H1 (cell line): ENCODE measurements at regions not wholly inside any gene's neighbourhood (a gene's known extent, or its start where the extent isn't known, plus 50 kb on each side); places are given as distances from the start of the nearest gene placed in this dataset.

ENCODE experiments used
- CREB1 ChIP-seq: IDR thresholded peaks from 2 replicates; pipeline ENCODE4 v1.6.1; 2012; ENCODE audit warnings: inconsistent platforms
- EZH2 ChIP-seq: fragments of 200-600 bp; sonication (generic); IDR thresholded peaks from 2 replicates; pipeline ENCODE4 v1.7.1; 2012; ENCODE audit warnings: low read depth, mild to moderate bottlenecking, moderate library complexity, low read length, inconsistent platforms; ENCODE audit not compliant: severe bottlenecking
- MAX ChIP-seq: IDR thresholded peaks from 2 replicates; pipeline ENCODE4 v1.6.1; 2012; ENCODE audit warnings: inconsistent platforms
- POLR2A ChIP-seq, 2 experiments: IDR thresholded peaks; 1 replicate in 1 of 2; 2 replicates in 1 of 2; pipeline ENCODE4 v1.6.1; 2011; ENCODE audit warnings: low read depth in 2 of 2, low read length in 2 of 2, mild to moderate bottlenecking in 2 of 2; ENCODE audit errors: control extremely low read depth in 1 of 2
- POLR2AphosphoS5 ChIP-seq: IDR thresholded peaks from 2 replicates; pipeline ENCODE4 v1.6.1; 2011; ENCODE audit warnings: low read depth, low read length
- RXRA ChIP-seq: IDR thresholded peaks from 2 replicates; pipeline ENCODE4 v1.6.1; 2011; ENCODE audit warnings: low read depth, mild to moderate bottlenecking, low read length, moderate library complexity; ENCODE audit not compliant: insufficient read depth
- TEAD4 ChIP-seq: IDR thresholded peaks from 2 replicates; pipeline ENCODE4 v1.6.1; 2012; ENCODE audit warnings: low read depth, low read length, inconsistent platforms, mixed read lengths
- TF ChIP-seq, protein P1 (sequence below), 3 experiments: IDR thresholded peaks; 1 replicate in 2 of 3; 2 replicates in 1 of 3; pipeline versions ENCODE4 v1.5.1 to v1.6.1; 2011; ENCODE audit warnings: low read length in 3 of 3, mild to moderate bottlenecking in 3 of 3, inconsistent platforms in 2 of 3, low read depth in 1 of 3, moderate library complexity in 1 of 3; ENCODE audit not compliant: insufficient read depth in 1 of 3; ENCODE audit errors: control extremely low read depth in 1 of 3
- TF ChIP-seq, protein P2 (sequence below): IDR thresholded peaks from 2 replicates; pipeline ENCODE4 v1.6.1; 2011; ENCODE audit warnings: low read length, improper control_type of control experiment
- TF ChIP-seq, protein P3 (sequence below): IDR thresholded peaks from 2 replicates; pipeline ENCODE4 v1.6.1; 2011; ENCODE audit warnings: low read depth, mild to moderate bottlenecking, low read length; ENCODE audit not compliant: insufficient read depth

- TF ChIP-seq, protein P1, sequence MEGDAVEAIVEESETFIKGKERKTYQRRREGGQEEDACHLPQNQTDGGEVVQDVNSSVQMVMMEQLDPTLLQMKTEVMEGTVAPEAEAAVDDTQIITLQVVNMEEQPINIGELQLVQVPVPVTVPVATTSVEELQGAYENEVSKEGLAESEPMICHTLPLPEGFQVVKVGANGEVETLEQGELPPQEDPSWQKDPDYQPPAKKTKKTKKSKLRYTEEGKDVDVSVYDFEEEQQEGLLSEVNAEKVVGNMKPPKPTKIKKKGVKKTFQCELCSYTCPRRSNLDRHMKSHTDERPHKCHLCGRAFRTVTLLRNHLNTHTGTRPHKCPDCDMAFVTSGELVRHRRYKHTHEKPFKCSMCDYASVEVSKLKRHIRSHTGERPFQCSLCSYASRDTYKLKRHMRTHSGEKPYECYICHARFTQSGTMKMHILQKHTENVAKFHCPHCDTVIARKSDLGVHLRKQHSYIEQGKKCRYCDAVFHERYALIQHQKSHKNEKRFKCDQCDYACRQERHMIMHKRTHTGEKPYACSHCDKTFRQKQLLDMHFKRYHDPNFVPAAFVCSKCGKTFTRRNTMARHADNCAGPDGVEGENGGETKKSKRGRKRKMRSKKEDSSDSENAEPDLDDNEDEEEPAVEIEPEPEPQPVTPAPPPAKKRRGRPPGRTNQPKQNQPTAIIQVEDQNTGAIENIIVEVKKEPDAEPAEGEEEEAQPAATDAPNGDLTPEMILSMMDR (IDR thresholded peaks at IDR 0.05; ENCODE audit: control extremely low read depth in 1 of 3, insufficient read depth in 1 of 3, low read depth in 1 of 3, low read length in 3 of 3): no peak
- TF ChIP-seq TEAD4: no peak
- TF ChIP-seq, protein P2, sequence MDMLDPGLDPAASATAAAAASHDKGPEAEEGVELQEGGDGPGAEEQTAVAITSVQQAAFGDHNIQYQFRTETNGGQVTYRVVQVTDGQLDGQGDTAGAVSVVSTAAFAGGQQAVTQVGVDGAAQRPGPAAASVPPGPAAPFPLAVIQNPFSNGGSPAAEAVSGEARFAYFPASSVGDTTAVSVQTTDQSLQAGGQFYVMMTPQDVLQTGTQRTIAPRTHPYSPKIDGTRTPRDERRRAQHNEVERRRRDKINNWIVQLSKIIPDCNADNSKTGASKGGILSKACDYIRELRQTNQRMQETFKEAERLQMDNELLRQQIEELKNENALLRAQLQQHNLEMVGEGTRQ: no peak
- TF ChIP-seq CREB1: no peak
- TF ChIP-seq RXRA: no peak
- TF ChIP-seq, protein P3, sequence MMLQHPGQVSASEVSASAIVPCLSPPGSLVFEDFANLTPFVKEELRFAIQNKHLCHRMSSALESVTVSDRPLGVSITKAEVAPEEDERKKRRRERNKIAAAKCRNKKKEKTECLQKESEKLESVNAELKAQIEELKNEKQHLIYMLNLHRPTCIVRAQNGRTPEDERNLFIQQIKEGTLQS: no peak
- no peak for TF ChIP-seq POLR2AphosphoS5
- no peak for TF ChIP-seq POLR2A (IDR thresholded peaks at IDR 0.05; ENCODE audit: control extremely low read depth in 1 of 2, low read depth in 2 of 2, low read length in 2 of 2)
- TF ChIP-seq EZH2: no peak
- no peak for TF ChIP-seq MAX
Measured at GRCh38 chr6:85996034-85996375, 353.3 kb upstream of the SYNCRIP start.
